ENCODE measurements at regions not wholly inside any gene's neighbourhood (a gene's known extent, or its start where the extent isn't known, plus 50 kb on each side); places are given as distances from the start of the nearest gene placed in this dataset.

GRCh38 chr13:109521719-109522118, 264.7 kb downstream of the IRS2 start:
- no peak for DNase-seq
- no peaks in the 10 kb centered on the region for H3K9me3 Mint-ChIP-seq
- H2AK5ac ChIP-seq (ENCODE audit: insufficient read length, low read length), result no peak overlapping the region
- H2BK5ac ChIP-seq (ENCODE audit: insufficient read length, low read length), result no peak overlapping the region
- H3K23ac ChIP-seq (ENCODE audit: insufficient read length, low read depth, low read length), result no peak overlapping the region
- no peaks in the 10 kb centered on the region for H3K36me3 Mint-ChIP-seq (ENCODE audit: insufficient read depth in 1 of 3, low read depth in 3 of 3)
- H3K4me1 Mint-ChIP-seq, result peaks cover 9% of the 10 kb centered on the region in 2 experiments
- no peaks in the 10 kb centered on the region for H4K20me1 ChIP-seq (ENCODE audit: control insufficient read depth, insufficient read depth, insufficient read length)
- H3T11ph ChIP-seq (ENCODE audit: low read length), result no peak overlapping the region
- WGBS (ENCODE audit: extremely low coverage, insufficient read length, low lambda C conversion rate), result no CpG with 5 or more reads among the region's 21 CpGs
- H2BK12ac ChIP-seq (ENCODE audit: insufficient read length, low read depth, low read length), result no peak overlapping the region
- no peaks in the 10 kb centered on the region for H3K79me1 ChIP-seq (ENCODE audit: insufficient read depth, low read depth, low read length, poor library complexity, severe bottlenecking)
- H3K27me3 ChIP-seq (ENCODE audit: insufficient read depth, low read length), result no peaks in the 10 kb centered on the region
- H3K79me2 ChIP-seq (ENCODE audit: insufficient read depth, low read length), result no peaks in the 10 kb centered on the region
- H3K27ac ChIP-seq (ENCODE audit: insufficient read length, low read depth, low read length), result no peak overlapping the region
- H3K27ac Mint-ChIP-seq, result no peak overlapping the region
- H2BK120ac ChIP-seq (ENCODE audit: low read depth, low read length, poor library complexity, severe bottlenecking), result no peak overlapping the region
- no peaks in the 10 kb centered on the region for H3K23me2 ChIP-seq (ENCODE audit: insufficient read length, low read depth, low read length, poor library complexity, severe bottlenecking)
- no peak overlapping the region for H3K4ac ChIP-seq (ENCODE audit: low read depth, low read length)
- H4K91ac ChIP-seq (ENCODE audit: insufficient read length, low read depth, low read length), result no peak overlapping the region
- no peak overlapping the region for H3K4me2 ChIP-seq (ENCODE audit: insufficient read depth, insufficient read length, low read length)
- H2AFZ ChIP-seq (ENCODE audit: low read length), result no peak overlapping the region
- H3K9me3 ChIP-seq (ENCODE audit: control insufficient read depth, low read depth, low read length), result no peaks in the 10 kb centered on the region
- no peak overlapping the region for H4K8ac ChIP-seq (replicated peaks; ENCODE audit: insufficient read length, low read depth, low read length)
- H3K27me3 Mint-ChIP-seq (ENCODE audit: low read depth), result no peaks in the 10 kb centered on the region; the same call in 1 of the 2 replicates
- H3K18ac ChIP-seq (ENCODE audit: insufficient read length, low read depth, low read length), result no peak overlapping the region
- H4K5ac ChIP-seq (ENCODE audit: insufficient read length, low read depth, low read length), result no peak overlapping the region
- H3K56ac ChIP-seq (ENCODE audit: insufficient read length, low read depth, low read length), result no peak overlapping the region
- no peak overlapping the region for H3K14ac ChIP-seq (ENCODE audit: insufficient read depth, low read length)
- TF ChIP-seq, protein P1, sequence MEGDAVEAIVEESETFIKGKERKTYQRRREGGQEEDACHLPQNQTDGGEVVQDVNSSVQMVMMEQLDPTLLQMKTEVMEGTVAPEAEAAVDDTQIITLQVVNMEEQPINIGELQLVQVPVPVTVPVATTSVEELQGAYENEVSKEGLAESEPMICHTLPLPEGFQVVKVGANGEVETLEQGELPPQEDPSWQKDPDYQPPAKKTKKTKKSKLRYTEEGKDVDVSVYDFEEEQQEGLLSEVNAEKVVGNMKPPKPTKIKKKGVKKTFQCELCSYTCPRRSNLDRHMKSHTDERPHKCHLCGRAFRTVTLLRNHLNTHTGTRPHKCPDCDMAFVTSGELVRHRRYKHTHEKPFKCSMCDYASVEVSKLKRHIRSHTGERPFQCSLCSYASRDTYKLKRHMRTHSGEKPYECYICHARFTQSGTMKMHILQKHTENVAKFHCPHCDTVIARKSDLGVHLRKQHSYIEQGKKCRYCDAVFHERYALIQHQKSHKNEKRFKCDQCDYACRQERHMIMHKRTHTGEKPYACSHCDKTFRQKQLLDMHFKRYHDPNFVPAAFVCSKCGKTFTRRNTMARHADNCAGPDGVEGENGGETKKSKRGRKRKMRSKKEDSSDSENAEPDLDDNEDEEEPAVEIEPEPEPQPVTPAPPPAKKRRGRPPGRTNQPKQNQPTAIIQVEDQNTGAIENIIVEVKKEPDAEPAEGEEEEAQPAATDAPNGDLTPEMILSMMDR (conservative IDR thresholded peaks at IDR 0.05), result no peak
- no peak overlapping the region for H2BK15ac ChIP-seq (ENCODE audit: low read depth, low read length)
- no peak overlapping the region for H3K9ac ChIP-seq (ENCODE audit: extremely low read depth, insufficient read length, low read length)
- H3K4me1 ChIP-seq (ENCODE audit: insufficient read depth, low read length), result no peaks in the 10 kb centered on the region; the same call in 1 of the 2 replicates
- H3K4me3 Mint-ChIP-seq, result no peak overlapping the region
- H2BK20ac ChIP-seq (ENCODE audit: low read depth, low read length, poor library complexity, severe bottlenecking), result no peak overlapping the region

Data from H9 (cell line).